Neural cell (in vitro differentiated cells): ENCODE measurements at regions not wholly inside any gene's neighbourhood (a gene's known extent, or its start where the extent isn't known, plus 50 kb on each side); places are given as distances from the start of the nearest gene placed in this dataset.

ENCODE experiments used
- EZH2 ChIP-seq: fragments of 200-600, 300-800 bp; shearing (Covaris generic), sonication (generic); IDR thresholded peaks from 2 replicates; pipeline ENCODE4 v1.6.1; 2014; ENCODE audit warnings: antibody characterized with exemption, low read length, borderline replicate concordance, mild to moderate bottlenecking; ENCODE audit not compliant: insufficient read depth, poor library complexity, severe bottlenecking
- MXI1 ChIP-seq: fragments of 450-650 bp; conservative IDR thresholded peaks from 2 replicates; pipeline ENCODE4 v1.6.1; 2014; ENCODE audit warnings: antibody characterized with exemption, mild to moderate bottlenecking; ENCODE audit not compliant: poor library complexity, severe bottlenecking
- POLR2AphosphoS5 ChIP-seq: IDR thresholded peaks from 2 replicates; pipeline ENCODE4 v1.6.1; 2012
- TAF1 ChIP-seq: IDR thresholded peaks from 2 replicates; pipeline ENCODE4 v1.6.1; 2012; ENCODE audit warnings: low read depth
- TF ChIP-seq, protein P1 (sequence below): IDR thresholded peaks from 2 replicates; pipeline ENCODE4 v1.6.1; 2012; ENCODE audit warnings: borderline replicate concordance

DNA sequence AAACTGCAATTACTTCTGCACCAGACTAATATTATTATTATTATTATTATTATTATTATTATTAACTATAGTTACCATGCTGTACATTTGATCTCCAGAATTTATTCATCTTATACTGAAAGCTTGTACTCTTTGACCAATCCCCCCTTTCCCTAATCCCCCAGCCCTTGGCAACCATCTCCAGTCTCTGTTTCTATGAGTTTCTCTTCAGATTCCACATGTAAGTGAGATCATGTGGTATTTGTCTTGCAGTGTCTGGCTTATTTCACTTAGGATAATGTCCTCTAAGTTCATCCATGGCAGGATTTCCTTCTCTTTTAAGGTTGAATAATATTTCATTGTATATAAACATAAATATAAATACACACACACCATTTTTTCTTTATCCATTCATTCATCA, 287.0 kb upstream of the DAB2 start:
- TF ChIP-seq EZH2 (no peak), MXI1 (no peak), POLR2AphosphoS5 (no peak), TAF1 (no peak)
- TF ChIP-seq, protein P1, sequence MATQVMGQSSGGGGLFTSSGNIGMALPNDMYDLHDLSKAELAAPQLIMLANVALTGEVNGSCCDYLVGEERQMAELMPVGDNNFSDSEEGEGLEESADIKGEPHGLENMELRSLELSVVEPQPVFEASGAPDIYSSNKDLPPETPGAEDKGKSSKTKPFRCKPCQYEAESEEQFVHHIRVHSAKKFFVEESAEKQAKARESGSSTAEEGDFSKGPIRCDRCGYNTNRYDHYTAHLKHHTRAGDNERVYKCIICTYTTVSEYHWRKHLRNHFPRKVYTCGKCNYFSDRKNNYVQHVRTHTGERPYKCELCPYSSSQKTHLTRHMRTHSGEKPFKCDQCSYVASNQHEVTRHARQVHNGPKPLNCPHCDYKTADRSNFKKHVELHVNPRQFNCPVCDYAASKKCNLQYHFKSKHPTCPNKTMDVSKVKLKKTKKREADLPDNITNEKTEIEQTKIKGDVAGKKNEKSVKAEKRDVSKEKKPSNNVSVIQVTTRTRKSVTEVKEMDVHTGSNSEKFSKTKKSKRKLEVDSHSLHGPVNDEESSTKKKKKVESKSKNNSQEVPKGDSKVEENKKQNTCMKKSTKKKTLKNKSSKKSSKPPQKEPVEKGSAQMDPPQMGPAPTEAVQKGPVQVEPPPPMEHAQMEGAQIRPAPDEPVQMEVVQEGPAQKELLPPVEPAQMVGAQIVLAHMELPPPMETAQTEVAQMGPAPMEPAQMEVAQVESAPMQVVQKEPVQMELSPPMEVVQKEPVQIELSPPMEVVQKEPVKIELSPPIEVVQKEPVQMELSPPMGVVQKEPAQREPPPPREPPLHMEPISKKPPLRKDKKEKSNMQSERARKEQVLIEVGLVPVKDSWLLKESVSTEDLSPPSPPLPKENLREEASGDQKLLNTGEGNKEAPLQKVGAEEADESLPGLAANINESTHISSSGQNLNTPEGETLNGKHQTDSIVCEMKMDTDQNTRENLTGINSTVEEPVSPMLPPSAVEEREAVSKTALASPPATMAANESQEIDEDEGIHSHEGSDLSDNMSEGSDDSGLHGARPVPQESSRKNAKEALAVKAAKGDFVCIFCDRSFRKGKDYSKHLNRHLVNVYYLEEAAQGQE: no peak
